Glutamatergic neuron (in vitro differentiated cells): ENCODE measurements at regions not wholly inside any gene's neighbourhood (a gene's known extent, or its start where the extent isn't known, plus 50 kb on each side); places are given as distances from the start of the nearest gene placed in this dataset.
"Not testable (repeated sequence)": the region's sequence is repeated elsewhere in the genome, so short reads cannot be mapped to it uniquely, and the experiment has no call there.

ENCODE experiments used
- DNase-seq: peaks from one replicate; pipeline ENCODE4 v3.0.0; 2022
- H3K27ac Mint-ChIP-seq: one replicate; pipeline ENCODE4 v1.8.0; 2020; ENCODE audit warnings: mild to moderate bottlenecking, mixed read lengths, inconsistent platforms; ENCODE audit not compliant: unreplicated experiment
- H3K27me3 Mint-ChIP-seq: one replicate; pipeline ENCODE4 v1.8.0; 2020; ENCODE audit warnings: mild to moderate bottlenecking, moderate library complexity, mixed read lengths, inconsistent platforms; ENCODE audit not compliant: unreplicated experiment
- H3K36me3 Mint-ChIP-seq: one replicate; pipeline ENCODE4 v1.8.0; 2020; ENCODE audit warnings: mild to moderate bottlenecking, mixed read lengths, inconsistent platforms; ENCODE audit not compliant: unreplicated experiment
- H3K4me1 Mint-ChIP-seq: one replicate; pipeline ENCODE4 v1.8.0; 2020; ENCODE audit warnings: mild to moderate bottlenecking, low read depth, mixed read lengths, inconsistent platforms; ENCODE audit not compliant: unreplicated experiment
- H3K4me3 Mint-ChIP-seq: one replicate; pipeline ENCODE4 v1.8.0; 2020; ENCODE audit warnings: mild to moderate bottlenecking, mixed read lengths, inconsistent platforms; ENCODE audit not compliant: unreplicated experiment
- H3K9me3 Mint-ChIP-seq: one replicate; pipeline ENCODE4 v1.8.0; 2020; ENCODE audit warnings: mild to moderate bottlenecking, moderate library complexity, mixed read lengths, inconsistent platforms; ENCODE audit not compliant: unreplicated experiment
- TF ChIP-seq, protein P1 (sequence below): fragments of 200-600 bp; sonication (generic); IDR thresholded peaks from one replicate; pipeline ENCODE4 v1.5.0; 2021; ENCODE audit not compliant: partially characterized antibody, unreplicated experiment

DNA sequence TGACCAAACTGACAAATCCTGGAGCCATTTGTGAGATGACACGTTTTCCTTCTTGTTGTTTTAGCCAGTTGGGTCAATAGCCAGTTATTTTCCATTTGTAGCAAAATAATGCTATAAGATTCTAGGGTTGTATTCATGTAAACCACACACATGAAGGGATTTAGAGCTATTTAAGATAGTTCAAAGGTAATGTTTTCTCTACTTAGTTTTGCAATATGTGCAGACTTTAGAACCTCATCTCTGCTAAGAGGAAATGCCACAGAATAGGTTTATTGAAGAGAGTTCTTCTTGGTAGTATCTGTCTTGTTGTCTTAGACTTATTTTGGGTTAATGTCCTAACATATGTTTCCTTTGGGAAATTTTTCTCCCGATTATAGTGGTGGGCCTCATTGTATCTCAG lies 213.5 kb upstream of the RIMS1 start:
- Mint-ChIP-seq H3K4me3 (no peak overlapping the region), H3K27me3 (no peaks in the 10 kb centered on the region), H3K9me3 (no peaks in the 10 kb centered on the region), H3K36me3 (no peaks in the 10 kb centered on the region), H3K27ac (no peak overlapping the region), H3K4me1 (no peaks in the 10 kb centered on the region)
- TF ChIP-seq, protein P1, sequence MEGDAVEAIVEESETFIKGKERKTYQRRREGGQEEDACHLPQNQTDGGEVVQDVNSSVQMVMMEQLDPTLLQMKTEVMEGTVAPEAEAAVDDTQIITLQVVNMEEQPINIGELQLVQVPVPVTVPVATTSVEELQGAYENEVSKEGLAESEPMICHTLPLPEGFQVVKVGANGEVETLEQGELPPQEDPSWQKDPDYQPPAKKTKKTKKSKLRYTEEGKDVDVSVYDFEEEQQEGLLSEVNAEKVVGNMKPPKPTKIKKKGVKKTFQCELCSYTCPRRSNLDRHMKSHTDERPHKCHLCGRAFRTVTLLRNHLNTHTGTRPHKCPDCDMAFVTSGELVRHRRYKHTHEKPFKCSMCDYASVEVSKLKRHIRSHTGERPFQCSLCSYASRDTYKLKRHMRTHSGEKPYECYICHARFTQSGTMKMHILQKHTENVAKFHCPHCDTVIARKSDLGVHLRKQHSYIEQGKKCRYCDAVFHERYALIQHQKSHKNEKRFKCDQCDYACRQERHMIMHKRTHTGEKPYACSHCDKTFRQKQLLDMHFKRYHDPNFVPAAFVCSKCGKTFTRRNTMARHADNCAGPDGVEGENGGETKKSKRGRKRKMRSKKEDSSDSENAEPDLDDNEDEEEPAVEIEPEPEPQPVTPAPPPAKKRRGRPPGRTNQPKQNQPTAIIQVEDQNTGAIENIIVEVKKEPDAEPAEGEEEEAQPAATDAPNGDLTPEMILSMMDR = no peak
- DNase-seq = no peak

DNA sequence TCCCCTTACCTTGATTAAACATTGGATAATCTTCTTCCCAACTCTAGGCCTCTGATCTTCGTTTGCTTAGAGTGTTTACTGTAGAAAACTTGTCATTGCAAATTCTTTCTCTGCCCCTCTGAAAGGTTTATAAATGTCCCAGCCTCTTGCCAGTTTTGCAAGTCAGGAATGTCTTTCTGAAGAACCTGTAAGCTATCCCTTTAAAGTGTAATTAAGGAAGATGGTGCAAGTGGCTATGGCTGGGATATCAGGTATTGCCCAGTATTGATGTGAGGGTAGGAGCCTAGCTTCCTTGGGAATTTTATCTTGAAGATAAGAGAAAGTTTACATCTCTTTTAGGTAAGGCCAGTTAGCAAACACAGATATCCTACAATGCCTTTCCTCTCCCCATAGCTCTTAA lies 211.0 kb upstream of the RIMS1 start:
- H3K27me3 Mint-ChIP-seq = no peaks in the 10 kb centered on the region
- TF ChIP-seq, protein P1 = no peak
- H3K36me3 Mint-ChIP-seq = no peaks in the 10 kb centered on the region
- H3K27ac Mint-ChIP-seq = no peak overlapping the region
- H3K4me1 Mint-ChIP-seq = no peaks in the 10 kb centered on the region
- no peak overlapping the region for H3K4me3 Mint-ChIP-seq
- DNase-seq = no peak
- no peaks in the 10 kb centered on the region for H3K9me3 Mint-ChIP-seq

DNA sequence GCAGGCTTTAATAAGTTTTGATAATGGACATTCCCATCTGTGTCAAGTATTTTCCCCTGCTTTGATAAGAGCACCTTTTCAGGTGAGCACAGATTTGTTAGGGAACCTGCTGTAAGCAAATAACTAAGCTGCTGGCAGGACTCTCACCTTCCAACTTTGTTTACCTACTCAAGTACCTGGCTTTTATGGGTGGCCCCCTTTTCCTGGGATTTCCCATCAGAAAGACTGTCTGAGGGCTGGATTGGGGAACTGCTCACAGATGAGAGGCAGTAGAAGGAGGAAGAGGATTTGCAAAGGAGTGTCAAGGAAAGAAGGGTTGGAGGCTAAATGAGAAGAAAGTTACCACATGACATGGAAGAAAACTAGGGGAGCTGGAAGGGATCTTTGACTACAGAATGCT lies 210.1 kb upstream of the RIMS1 start:
- TF ChIP-seq, protein P1 = no peak
- no peak overlapping the region for H3K27ac Mint-ChIP-seq
- no peaks in the 10 kb centered on the region for H3K9me3 Mint-ChIP-seq
- H3K4me3 Mint-ChIP-seq = no peak overlapping the region
- no peaks in the 10 kb centered on the region for H3K4me1 Mint-ChIP-seq
- no peak for DNase-seq
- H3K27me3 Mint-ChIP-seq = peaks cover 1% of the 10 kb centered on the region
- no peaks in the 10 kb centered on the region for H3K36me3 Mint-ChIP-seq

DNA sequence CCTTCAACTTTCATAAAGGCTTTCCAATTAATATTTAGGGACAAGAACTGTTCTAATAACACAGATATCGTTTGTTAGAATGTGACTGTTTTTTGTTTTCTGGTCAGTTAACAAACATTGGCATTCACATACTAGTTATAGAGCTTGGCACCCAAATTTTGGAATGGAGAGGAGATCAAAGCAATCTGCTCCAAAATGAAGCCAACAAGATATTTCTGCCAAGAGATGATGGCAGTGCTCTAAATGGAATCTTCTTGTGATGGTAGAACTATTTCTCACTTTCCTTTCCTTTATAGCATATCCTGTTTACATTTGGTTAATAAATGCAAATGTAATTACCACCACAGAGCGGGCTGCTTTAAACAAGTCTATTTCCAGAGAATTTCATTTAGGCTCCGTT lies 208.3 kb upstream of the RIMS1 start:
- TF ChIP-seq, protein P1 = no peak
- Mint-ChIP-seq H3K9me3 (no peaks in the 10 kb centered on the region), H3K4me1 (no peaks in the 10 kb centered on the region), H3K27me3 (peaks cover 2% of the 10 kb centered on the region), H3K4me3 (no peak overlapping the region), H3K36me3 (no peaks in the 10 kb centered on the region), H3K27ac (no peak overlapping the region)
- DNase-seq = no peak

DNA sequence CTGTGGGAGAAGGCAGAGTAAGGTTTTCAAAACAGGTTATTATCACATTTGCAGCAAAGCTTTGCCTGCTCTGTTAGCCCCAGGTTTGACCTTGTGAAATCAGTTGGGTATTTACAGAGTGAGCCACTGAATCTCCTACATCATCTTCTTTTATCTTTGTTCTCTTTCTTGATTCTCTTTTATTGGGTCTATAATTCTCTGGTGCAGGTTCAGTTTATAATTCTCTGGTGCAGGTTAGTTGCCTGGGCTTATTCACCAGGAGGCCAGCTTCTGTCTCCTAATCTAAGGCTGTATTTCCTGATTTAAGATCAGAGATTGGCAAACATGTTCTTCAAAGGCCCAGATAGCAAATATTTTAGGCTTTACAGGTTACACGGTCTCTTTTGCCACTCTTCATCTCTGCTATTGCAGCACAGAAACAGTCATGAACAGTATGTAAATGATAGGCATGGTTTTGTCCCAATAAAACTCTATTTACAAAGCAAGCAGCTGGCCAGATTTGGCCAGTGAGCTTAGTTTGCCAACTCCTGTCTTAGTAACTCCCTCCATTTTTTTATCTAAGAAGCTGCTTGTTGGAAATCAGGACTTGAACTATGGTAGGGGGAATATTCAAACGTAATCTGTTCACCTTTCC lies 205.0 kb upstream of the RIMS1 start:
- Mint-ChIP-seq H3K36me3 (no peaks in the 10 kb centered on the region), H3K4me1 (no peaks in the 10 kb centered on the region), H3K4me3 (no peak overlapping the region), H3K9me3 (no peaks in the 10 kb centered on the region), H3K27me3 (peaks cover 2% of the 10 kb centered on the region), H3K27ac (no peak overlapping the region)
- DNase-seq = no peak
- TF ChIP-seq, protein P1 = no peak

DNA sequence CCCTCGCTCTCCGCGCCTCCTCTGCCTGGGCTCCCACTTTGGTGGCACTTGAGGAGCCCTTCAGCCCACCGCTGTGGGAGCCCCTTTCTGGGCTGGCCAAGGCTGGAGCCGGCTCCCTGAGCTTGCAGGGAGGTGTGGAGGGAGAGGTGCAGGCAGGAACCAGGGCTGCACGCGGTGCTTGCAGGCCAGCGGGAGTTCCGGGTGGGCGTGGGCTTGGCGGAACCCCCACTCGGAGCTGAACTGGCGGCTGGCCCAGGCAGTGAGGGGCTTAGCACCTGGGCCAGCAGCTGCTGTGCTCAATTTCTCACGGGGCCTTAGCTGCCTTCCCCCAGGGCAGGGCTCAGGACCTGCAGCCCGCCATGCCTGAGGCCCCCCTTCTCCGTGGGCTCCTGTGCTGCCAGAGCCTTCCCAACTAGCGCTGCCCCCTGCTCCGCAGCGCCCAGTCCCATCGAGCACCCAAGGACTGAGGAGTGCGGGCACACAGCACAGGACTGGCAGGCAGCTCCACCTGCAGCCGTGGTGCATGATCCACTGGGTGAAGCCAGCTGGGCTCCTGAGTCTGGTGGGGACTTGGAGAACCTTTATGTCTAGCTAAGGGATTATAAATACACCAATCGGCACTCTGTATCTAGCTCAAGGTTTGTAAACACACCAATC lies 200.2 kb upstream of the RIMS1 start:
- not testable (repeated sequence) for H3K4me1 Mint-ChIP-seq, H3K27ac Mint-ChIP-seq, H3K4me3 Mint-ChIP-seq, DNase-seq, H3K27me3 Mint-ChIP-seq, H3K36me3 Mint-ChIP-seq, H3K9me3 Mint-ChIP-seq
